Activated CD4-positive, alpha-beta T cell treated with anti-CD3 and anti-CD28 coated beads, Interleukin-2, amount 50 U/mL, for 4 hours (primary cell): ENCODE measurements at regions not wholly inside any gene's neighbourhood (a gene's known extent, or its start where the extent isn't known, plus 50 kb on each side); places are given as distances from the start of the nearest gene placed in this dataset.
"Not testable (repeated sequence)": the region's sequence is repeated elsewhere in the genome, so short reads cannot be mapped to it uniquely, and the experiment has no call there.

ENCODE experiments used
- DNase-seq, 2 experiments: peaks; one replicate each; pipeline ENCODE4 v3.0.0-alpha.2; 2020

DNA sequence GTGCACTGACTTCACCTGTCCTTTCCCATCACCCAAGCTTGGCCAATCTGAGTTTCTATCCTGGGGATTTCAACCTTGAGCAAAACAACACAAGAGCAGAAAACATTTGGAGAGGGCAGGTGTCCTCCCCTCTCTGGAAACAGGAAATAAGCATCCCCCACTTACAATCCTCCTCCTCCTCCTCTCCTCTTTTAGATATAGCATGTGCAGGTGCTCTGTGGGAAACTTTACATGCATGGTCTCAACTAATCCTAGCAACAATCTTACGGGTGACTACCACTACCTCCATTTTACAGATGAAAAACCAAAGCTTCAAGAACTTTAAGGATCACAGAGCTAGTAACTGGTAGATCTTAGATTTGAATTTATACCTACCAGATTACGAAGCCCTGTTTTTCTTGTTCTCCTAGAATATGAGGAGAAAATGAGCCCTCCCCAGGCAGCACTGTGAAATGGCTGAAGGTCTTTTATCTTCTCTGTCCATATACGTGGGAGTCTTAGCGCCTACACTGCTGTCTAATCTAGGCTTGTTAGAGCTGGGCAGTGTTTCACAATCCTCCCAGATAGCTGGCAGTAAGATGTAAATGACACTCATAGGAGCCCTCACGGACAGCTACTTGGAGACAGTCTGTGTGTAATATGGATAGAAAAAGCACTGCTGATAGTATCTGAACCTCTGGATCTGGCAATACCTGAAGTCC, 301.2 kb upstream of the PROK2 start:
- DNase-seq: no peak

DNA sequence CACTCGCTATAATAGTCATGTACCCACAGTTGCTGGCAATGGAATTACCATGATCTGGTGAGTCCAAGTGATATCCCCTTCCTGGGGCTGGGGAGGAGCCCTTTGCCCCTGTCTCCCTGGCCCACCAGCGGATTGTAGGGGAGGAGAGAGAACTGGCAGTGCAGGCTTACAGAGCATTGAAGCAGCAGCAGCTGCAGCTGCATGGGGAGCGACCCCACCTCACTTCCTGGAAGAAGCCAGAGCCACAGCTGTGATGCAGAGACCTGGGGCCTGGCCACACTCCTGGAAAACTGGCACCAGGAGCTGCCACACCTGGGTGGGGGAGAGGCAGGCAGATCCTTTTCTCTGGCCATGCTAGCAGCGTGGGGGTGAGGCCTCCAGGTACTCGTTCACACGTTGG, 300.1 kb upstream of the PROK2 start:
- no peak for DNase-seq

DNA sequence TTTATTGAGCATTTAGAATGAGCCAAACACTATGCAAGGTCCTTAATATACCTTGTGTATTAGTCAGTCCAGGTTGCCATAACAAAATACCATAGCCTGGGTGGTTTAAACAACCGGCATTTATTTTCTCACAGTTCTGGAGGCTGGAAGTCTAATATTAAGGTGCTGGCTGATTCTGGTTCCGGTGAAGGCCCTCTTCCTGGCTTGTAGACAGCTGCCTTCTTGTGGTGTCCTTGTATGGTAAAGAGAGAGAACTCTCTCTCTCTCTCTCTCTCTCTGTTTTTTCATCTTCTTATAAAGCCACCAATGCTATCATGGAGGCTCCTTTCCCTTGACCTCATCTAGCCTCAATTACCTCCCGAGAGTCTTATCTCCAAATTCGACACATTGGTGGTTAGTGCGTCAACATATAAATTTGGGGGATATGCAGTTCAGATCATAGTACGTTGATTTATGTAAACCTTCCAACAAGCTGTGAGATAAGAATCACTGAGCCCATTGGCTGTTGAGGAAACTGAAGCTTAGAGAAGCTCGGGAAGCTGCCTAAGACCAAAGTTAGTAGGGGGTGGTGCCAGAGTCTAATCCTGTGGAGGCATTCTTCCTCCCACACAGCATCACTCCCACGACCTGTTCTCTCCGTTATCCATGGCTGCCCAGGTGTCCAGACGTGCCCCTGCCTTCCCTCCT, 298.0 kb upstream of the PROK2 start:
- no peak for DNase-seq

DNA sequence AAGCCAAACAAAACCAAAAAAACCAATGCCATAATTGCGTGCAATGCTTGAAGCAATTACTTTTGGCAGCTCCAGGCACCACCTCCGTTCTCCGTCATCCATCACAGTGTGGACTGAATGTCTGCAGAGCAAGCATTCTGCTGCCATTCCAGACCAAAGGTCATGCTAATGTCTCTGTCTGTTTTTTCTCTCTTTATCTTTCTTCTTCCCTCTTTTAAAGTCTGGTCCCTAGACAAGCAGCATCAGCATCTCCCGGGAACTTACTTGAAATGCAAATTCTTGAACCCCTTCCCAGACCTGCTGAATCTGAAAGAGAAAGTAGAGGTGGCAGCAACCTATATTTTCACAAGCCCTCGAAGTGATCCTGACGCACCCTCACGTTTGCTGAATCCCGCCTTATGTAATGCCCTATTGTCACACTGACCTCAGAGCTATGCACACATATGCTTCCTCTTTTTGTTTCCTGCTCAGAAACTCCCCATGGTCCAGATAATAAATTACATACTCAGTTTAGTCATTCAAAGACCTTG, 297.3 kb upstream of the PROK2 start:
- no peak for DNase-seq

DNA sequence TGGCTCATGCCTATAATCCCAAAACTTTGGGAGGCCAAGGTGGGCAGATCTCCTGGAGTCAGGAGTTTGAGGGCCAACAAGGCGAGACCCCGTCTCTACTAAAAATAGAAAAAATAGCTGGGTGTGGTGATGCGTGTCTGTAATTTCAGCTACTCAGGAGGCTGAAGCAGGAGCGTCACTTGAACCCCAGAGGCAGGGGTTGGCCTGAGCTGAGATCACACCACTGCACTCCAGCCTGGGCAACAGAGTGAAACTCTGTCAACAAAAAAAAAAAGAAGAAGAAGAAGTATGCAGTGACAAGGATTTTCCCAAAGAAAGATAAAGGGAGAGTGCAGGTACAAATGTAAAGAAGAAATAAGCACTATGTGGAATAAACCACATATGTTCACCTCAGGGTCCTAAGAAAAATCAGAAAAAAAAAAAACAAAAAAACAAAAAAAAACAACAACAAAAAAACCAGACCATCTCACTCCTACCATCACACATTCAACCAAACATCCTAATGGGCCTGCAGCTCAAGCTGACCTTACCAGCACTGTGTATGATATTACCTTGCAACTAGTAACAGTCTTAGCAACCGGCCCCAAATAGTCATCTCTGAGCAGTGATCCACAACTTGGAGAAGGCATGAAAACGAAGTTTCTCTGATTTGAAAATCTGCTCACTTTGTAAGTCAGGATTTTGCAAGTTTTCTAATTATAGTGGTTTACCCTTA, 296.7 kb upstream of the PROK2 start:
- no peak for DNase-seq

DNA sequence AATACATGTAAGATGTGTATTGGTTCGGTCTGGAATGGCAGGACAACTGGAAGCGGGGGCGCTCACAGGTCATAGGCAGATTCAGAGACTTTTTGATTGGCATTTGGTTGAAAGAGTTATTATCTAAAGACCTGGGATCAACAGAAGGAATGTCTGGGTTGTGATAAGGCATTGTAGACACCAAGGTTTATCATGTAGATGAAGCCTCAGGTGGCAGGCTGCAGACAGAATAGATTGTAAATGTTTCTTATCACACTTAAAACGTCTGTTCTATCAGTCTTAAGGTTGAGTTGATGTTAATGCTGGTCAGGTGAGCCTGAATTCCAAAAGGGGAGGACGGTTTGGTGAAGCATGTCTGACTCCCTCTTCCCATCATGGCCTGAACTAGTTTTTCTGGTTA, 295.9 kb upstream of the PROK2 start:
- no peak for DNase-seq

DNA sequence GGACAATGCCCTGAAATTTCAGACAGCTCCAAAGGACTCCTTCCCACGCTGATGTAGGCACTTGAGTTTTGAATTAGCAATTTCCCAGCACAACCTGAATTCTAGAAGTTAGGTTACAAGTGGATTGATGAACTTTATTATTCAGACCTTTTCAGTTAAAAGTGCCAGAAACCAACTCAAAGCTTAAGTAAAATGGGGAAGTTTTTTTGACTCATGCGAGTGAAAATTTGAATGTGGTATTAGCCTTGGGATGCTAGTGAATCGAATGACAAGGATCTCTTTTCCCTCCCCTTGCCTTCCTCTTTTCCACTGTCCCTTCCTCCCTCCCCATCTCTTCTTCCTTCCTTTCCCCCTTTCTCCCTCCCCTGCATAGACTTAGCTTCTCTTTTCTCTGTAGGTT, 295.1 kb upstream of the PROK2 start:
- DNase-seq: no peak

DNA sequence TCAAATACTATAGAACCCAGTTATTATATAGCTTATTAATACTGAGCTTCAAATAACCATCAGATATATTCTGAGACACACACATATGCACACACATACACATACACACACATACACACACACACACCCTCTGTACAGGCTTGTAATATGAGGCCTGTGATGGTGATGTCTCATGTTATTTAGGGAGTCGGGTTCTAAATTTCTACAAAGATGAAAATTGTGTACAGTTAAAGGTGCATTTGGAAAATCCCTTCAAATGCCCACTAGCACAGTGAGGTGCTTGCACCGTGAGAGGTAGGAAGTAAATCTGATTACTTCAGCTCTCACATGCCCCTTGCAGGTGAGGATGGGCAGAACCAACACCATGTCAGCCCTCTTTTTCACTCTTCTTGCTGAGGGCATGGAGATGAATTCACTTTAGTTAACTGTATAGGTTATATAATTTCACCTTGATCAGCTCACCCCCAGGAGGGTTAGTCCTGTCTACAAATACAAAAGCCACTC, 294.5 kb upstream of the PROK2 start:
- DNase-seq: no peak

DNA sequence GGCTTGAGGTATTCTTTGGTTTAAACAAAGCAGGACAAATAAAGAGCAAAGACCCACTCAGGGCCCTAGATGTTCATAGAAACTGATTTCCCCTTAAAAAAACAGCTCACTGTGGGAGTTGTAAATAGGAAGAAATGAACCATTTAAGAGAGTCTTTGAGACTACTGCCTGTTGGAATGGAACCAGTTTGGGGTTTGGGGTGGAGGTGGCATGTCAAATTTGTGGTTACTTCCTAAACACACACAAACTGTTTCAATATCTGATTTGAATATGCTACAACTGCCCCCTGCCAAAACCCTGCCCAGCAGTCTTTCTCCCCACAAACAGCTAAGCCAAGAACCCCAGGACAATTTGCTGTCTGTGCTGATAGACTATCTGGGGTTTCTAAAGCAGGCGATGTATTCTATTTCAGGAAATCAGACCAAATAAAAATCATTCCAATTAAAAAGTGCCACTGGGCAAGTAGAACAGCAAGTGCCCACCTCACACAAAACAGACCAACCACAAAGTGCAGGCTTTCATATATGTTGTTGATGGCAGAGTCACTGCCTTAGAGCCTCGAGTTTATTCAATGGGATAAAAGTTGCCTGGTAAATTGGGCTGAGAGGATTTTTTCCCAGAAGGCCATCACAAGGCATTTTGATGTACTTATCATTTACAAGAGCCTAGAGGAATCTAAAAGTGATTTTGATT, 293.9 kb upstream of the PROK2 start:
- DNase-seq: no peak

DNA sequence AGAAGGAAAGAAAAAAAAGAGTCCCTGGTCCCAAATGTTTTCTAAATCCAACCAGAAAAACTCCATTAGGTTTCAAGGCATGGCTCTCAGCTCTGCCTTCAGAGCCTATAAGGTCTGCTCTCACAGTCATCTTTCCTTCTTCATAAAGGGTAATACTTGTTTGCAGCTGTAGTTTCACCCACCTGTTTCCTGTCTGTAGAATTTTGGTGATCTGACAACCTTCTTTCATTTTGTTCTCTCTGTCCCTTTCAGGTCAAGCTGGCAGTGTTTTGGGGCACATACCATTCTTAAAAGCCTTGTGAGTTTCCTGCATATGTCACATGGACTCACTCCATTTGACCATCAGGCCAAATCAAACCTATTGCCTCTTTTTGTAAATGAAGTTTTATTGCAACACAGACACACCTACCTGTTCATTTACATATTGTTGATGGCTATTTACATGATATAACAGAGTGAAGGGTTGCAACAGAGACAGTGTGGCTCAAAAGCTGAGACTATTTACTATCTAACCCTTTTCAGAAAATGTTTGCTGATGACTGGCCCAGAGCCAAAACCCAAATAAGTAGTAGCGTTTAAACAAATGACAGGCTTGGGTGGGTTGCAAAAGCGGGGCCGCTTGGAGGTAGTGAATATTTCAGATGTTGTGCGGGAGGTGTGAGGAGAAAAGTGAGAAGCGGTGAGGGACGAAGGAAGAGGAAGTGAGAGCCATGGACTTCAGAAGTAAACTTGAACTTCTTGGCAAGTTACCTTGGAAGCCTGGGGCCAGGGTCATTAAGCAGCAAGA, 292.7 kb upstream of the PROK2 start:
- DNase-seq: no peak

DNA sequence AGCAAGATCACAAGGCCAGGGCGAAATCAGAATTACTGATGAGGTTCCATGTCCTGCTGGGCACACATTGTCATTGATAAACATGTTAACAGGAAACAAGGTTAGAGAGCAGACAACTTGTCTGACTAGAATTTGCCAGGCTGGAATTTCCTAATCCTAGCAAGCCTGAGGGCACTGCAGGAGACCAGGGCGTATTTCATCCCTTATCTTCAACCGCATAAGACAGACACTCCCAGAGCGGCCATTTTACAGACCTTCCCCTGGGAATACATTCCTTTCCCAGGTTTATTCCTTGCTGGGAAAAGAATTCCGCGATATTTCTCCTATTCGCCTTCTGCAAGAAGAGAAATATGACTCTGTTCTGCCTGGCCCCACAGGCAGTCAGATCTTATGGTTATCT, 290.9 kb upstream of the PROK2 start:
- not testable (repeated sequence) for DNase-seq

DNA sequence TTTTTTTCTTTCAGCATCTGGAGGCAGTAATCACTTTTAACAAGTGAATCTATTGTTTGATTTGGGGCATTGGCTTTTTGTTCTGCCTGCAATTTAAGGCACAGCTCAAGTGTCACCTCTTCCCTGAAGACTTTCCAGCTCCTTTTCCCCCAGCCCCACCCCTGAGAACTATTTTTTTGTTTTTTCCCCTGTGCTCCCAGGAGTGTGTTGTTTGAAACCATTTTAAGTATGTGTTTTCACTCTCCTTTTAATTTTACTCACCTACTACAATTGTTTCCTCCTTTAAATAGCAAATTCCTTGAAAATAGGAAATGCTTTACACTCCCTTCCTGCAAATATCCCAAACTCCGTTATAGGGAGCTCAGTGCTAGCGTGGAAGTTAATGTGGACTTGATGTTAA, 286.7 kb upstream of the PROK2 start:
- no peak for DNase-seq

DNA sequence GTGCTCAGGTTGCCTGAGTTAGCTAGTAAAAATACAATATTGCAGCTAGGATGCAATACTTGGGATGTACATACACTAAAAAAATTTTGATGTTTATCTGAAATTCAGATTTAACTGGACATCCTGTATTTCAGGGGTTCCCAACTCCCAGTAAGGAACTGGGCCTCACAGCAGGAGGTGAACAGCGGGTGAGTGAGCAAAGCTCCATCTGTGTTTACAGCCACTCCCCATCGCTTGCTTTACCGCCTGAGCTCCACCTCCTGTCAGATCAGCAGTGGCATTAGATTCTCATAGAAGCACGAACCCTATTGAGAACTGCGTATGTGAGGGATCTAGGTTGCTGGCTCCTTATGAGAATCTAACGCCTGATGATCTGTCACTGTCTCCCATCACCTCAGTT, 285.1 kb upstream of the PROK2 start:
- no peak for DNase-seq

DNA sequence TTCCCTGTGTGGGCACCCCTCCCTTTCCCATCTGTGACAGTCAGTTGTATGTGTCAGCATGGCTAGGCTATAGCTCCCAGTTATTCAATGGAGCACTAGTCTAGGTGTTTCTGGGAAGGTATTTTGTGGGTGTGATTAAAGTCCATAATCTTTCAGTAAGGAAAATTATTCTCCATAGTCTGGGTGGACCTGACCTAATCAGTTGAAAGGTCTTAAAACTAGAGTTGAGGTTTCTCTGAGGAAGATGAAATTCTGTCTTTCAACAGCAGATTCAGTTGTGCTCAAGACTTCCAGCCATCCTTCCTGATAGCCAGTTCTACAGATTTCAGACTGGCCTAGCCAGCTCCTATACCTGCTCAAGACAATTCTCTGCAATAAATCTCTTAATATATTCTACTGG, 284.6 kb upstream of the PROK2 start:
- DNase-seq: no peak

DNA sequence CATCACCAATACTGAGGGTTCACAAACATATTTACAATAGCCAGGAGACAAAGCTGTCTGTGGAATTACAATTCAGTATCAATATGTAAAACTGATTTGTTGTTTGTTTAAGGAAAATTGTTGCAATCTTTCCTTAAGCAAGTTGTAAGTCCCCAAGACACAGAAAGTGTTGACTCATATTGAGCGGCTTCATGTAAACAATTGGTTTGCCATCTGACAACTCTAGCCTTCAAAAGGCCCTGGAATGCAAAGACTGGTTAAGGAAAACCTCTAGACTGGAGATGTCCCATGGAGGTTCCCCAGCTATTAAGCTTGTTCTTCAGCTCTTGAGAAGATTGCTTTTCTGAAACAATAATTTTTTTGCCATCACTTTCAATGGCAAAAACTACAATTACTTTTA, 283.7 kb upstream of the PROK2 start:
- no peak for DNase-seq

DNA sequence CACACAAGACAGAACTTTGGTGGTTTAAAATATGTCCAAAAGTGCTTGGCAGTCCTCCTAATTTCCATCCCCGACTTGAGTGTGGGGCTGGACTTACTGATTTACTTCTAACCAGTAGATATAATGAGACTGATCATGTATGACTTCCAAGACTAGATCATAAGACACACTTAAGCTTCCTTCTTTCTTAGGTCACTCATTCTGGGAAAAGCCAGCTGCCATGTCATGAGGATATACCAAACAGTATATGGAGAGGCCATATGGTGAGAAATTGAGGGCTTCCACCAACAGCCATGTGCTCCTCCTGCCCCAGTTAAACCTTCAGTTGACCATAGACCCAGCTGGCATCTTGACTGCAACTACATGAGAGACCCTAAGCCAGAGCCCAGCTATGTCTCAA, 282.8 kb upstream of the PROK2 start:
- no peak for DNase-seq

DNA sequence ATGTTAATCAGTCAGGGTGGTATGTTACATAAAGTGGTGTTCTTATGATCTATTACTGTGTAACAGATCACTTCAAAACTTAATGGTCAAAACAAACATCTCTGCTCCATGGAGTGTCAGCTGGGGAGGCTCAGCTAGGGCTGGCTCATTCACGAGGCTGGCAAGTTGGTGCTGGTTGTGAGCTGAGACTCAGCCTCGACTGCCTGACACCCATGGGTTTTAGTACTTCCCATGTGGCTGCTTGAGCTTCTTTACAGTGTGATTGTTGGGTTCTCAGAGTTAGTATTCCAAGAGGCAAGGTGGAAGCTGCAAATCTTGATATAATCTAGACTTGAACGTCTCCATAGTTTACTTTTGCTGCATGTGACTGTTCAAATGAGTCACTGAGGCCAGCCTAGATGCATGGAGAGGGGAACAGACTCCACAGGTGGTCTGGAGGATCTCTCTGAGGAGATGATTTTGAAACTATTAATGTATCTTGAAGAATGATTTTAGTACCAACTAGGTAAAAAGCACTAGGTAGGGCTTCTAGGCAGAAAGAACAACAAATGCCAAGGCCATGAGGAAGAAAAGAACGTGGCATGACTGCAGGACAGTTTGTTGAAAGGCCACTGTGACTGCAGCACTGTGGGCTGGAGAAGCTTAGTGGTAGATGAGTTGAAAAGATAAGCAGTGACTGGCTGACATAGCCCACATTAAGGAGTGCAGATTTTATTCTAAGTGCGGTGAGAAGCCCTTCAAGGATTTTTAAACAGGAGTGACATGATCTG, 281.1 kb upstream of the PROK2 start:
- DNase-seq: no peak

DNA sequence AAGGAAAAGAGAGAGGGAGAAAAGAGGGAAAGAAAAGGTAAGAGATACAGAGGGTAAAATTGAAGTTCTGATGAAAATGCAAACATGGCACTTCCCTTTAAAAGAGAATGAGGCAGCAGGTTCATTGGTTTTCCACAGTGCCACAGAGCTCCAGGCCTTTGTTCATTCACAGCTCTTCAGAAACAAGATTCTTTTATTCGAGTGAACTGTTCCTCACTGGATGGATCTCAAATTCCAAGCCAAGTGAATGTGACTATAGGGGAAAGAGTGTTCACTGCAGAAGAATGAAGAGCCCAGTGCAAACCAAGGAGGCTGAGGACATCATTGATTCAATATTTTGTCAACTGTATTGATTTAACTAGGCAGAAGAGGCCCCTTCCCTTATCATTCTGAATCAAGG, 280.3 kb upstream of the PROK2 start:
- DNase-seq: no peak

DNA sequence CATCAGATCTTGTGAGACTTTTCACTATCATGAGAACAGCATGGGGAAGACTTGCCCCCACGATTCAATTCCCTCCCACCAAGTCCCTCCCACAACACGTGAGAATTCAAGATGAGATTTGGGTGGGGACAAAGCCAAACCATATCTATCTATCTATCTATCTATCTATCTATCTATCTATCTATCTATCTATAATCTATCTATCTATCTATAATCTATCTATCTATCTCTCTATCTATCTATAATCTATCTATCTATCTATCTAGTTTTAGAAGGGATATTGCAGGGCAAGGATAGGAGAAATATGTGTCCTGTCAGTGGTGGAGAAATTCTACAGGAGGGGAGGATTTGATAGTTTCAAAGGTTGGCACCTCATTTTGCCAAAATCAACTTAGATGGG, 279.8 kb upstream of the PROK2 start:
- DNase-seq: not testable (repeated sequence)

DNA sequence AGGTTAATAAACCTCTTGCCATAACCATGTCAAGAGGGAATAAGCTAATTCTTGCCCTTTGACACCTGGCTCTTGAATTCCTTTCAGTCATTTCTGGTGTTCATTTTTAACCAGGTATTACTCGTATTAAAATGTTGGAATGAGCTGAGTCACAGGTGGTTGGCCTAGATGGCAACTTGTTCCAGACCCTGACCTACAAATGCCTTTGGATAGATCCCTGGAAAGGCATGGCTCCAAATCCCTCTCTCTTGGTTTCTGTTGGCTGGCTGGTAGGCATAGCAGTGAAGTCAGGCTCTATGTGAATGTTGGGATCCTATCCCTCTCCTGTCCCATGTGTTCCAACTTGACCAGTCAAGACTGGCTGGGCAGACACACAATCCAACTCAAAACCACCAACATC, 277.1 kb upstream of the PROK2 start:
- DNase-seq: no peak

DNA sequence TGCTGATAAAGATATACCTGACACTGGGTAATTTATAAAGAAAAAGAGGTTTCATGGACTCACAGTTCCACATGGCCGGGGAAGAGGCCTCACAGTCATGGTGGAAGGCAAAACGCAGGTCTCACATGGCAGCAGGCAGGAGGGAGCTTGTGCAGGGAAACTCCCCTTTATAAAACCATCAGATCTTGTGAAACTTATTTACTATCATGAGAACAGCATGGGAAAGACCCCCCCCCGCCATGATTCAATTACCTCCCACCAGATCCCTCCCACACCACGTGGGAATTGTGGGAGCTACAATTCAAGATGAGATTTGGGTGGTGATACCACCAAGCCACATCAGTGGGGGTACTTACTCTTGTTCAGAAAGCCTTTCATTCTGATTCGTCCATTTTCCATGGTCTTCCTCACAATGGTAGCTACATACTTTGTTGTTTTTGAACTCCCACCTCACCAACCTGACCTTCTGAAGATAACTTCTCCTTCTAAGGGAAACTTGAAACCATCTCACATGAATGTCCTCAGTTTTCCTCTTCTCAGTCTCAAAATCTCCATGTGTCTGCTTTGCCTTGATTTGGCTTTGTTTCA, 275.6 kb upstream of the PROK2 start:
- DNase-seq: no peak
